NCI-H69 (cell line): ENCODE measurements at regions not wholly inside any gene's neighbourhood (a gene's known extent, or its start where the extent isn't known, plus 50 kb on each side); places are given as distances from the start of the nearest gene placed in this dataset.
"Not testable (repeated sequence)": the region's sequence is repeated elsewhere in the genome, so short reads cannot be mapped to it uniquely, and the experiment has no call there.

ENCODE experiments used
- DNase-seq: peaks from one replicate; lab custom pipeline; 2025; lab: John Stamatoyannopoulos, UW

- no peak for DNase-seq
Observed at GRCh38 chr3:35393901-35394799, 245.2 kb upstream of the ARPP21 start.

GRCh38 chr3:35394905-35395304 lies 244.4 kb upstream of the ARPP21 start:
- no peak for DNase-seq

GRCh38 chr3:35401671-35402070 lies 237.7 kb upstream of the ARPP21 start:
- DNase-seq, result no peak

- DNase-seq, result no peak
Observed at GRCh38 chr3:35404571-35404970, 234.8 kb upstream of the ARPP21 start.

GRCh38 chr3:35408882-35409281 lies 230.4 kb upstream of the ARPP21 start:
- no peak for DNase-seq

GRCh38 chr3:35409991-35410390 lies 229.3 kb upstream of the ARPP21 start:
- no peak for DNase-seq

- DNase-seq, result no peak
Observed at GRCh38 chr3:35413483-35413882, 225.8 kb upstream of the ARPP21 start.

- no peak for DNase-seq
Observed at GRCh38 chr3:35417080-35417479, 222.2 kb upstream of the ARPP21 start.

GRCh38 chr3:35422101-35422500 lies 217.2 kb upstream of the ARPP21 start:
- no peak for DNase-seq

GRCh38 chr3:35422836-35423601 lies 216.3 kb upstream of the ARPP21 start:
- DNase-seq, result no peak

GRCh38 chr3:35426366-35426958 lies 212.9 kb upstream of the ARPP21 start:
- DNase-seq, result no peak

- no peak for DNase-seq
Observed at GRCh38 chr3:35437381-35437780, 201.9 kb upstream of the ARPP21 start.

- DNase-seq, result no peak
Observed at GRCh38 chr3:35438101-35438500, 201.2 kb upstream of the ARPP21 start.

GRCh38 chr3:35439663-35440062 lies 199.7 kb upstream of the ARPP21 start:
- DNase-seq, result no peak

- DNase-seq, result no peak
Observed at GRCh38 chr3:35440826-35441225, 198.5 kb upstream of the ARPP21 start.

- no peak for DNase-seq
Observed at GRCh38 chr3:35446896-35447295, 192.4 kb upstream of the ARPP21 start.

- no peak for DNase-seq
Observed at GRCh38 chr3:35448121-35448520, 191.2 kb upstream of the ARPP21 start.

- DNase-seq, result no peak
Observed at GRCh38 chr3:35448681-35449080, 190.6 kb upstream of the ARPP21 start.

- not testable (repeated sequence) for DNase-seq
Observed at GRCh38 chr3:35454819-35455218, 184.5 kb upstream of the ARPP21 start.

GRCh38 chr3:35473956-35474355 lies 165.4 kb upstream of the ARPP21 start:
- DNase-seq, result no peak

GRCh38 chr3:35482566-35482965 lies 156.8 kb upstream of the ARPP21 start:
- DNase-seq, result peak; percentile 0

GRCh38 chr3:35483131-35483530 lies 156.2 kb upstream of the ARPP21 start:
- DNase-seq, result no peak
